K562 (cell line): ENCODE measurements at regions not wholly inside any gene's neighbourhood (a gene's known extent, or its start where the extent isn't known, plus 50 kb on each side); places are given as distances from the start of the nearest gene placed in this dataset.

Experiments used
- ATAC-seq: fragments of 200-7000 bp; cut with Tn5 transposase; 3 replicates; pipeline ENCODE4 v1.9.1; 2020; ENCODE audit warnings: moderate library complexity
- BruUV-seq: library from RNA; stranded (reverse); fragments of 400-500 nt; replicated peaks from 2 replicates; lab custom pipeline; 2021; lab: Mats Ljungman, UMichigan
- CTCF ChIA-PET: fragments of 300-600 bp; formaldehyde crosslinking; extraction: SDS; loops from one replicate; lab custom pipeline; 2021; ENCODE audit warnings: low intra/inter-chr PET ratio; lab: Yijun Ruan, JAX
- POLR2A ChIA-PET: fragments of 300-600, 350-650 bp; sonication (Branson Sonifier 250); formaldehyde crosslinking; extraction: SDS; loops from one replicate; lab custom pipeline; 2021; ENCODE audit warnings: antibody characterized with exemption, inconsistent platforms; lab: Yijun Ruan, JAX
- DNase-seq, 4 experiments: peaks; one replicate each; pipeline versions ENCODE4 v3.0.0 to v3.0.0-alpha.2; 2011 to 2018; ENCODE audit warnings: low spot score in 3 of 4, mixed read lengths in 3 of 4; ENCODE audit errors: extremely low read depth in 1 of 4
- FAIRE-seq: peaks from 2 replicates; lab custom pipeline; 2011; peaks lifted over from hg19 to GRCh38; lab: Jason Lieb, UNC
- H2AFZ ChIP-seq: 2 replicates; pipeline ENCODE4 v1.6.0; 2011; ENCODE audit warnings: low read depth, low read length, control low read depth, inconsistent platforms
- H3K27ac ChIP-seq: fragments of 200-600 bp; 3 replicates; pipeline ENCODE4 v1.8.0; 2011; ENCODE audit warnings: low read depth, mild to moderate bottlenecking, control low read depth, inconsistent platforms, low read length, moderate library complexity, mixed read lengths; ENCODE audit errors: extremely low read depth
- H3K27me3 ChIP-seq, 2 experiments: fragments of 300-600 bp in 1 of 2; 2 replicates in 1 of 2; 3 replicates in 1 of 2; pipeline versions ENCODE4 v1.6.0 to v1.8.0; 2011; ENCODE audit warnings: inconsistent platforms in 2 of 2, low read length in 2 of 2, mild to moderate bottlenecking in 1 of 2, mixed read lengths in 1 of 2, moderate library complexity in 1 of 2; ENCODE audit not compliant: control insufficient read depth in 2 of 2, insufficient read depth in 2 of 2
- H3K36me3 ChIP-seq: fragments of 300-600 bp; 3 replicates; pipeline ENCODE4 v1.8.0; 2011; ENCODE audit warnings: mild to moderate bottlenecking, low read length, inconsistent platforms; ENCODE audit not compliant: control insufficient read depth, insufficient read depth
- H3K4me1 ChIP-seq, 2 experiments: fragments of 200-600 bp in 1 of 2; replicated peaks in 1 of 2; 2 replicates in 1 of 2; 3 replicates in 1 of 2; pipeline versions ENCODE4 v1.5.1 to v1.8.0; 2011; ENCODE audit warnings: inconsistent platforms in 2 of 2, low read length in 2 of 2, mild to moderate bottlenecking in 1 of 2, mixed read lengths in 1 of 2, moderate library complexity in 1 of 2; ENCODE audit not compliant: control insufficient read depth in 2 of 2, insufficient read depth in 2 of 2
- H3K4me2 ChIP-seq: 2 replicates; pipeline ENCODE4 v1.6.1; 2011; ENCODE audit warnings: low read length, control low read depth, inconsistent platforms, mixed read lengths; ENCODE audit not compliant: insufficient read depth
- H3K4me3 ChIP-seq: fragments of 200-600 bp; sonication (generic), shearing (Covaris generic); 2 replicates; pipeline ENCODE4 v1.5.1; 2016; ENCODE audit warnings: control low read depth, inconsistent platforms
- H3K79me2 ChIP-seq: fragments of 200-600 bp; 3 replicates; pipeline ENCODE4 v1.8.0; 2011; ENCODE audit warnings: low read length, inconsistent platforms; ENCODE audit not compliant: control insufficient read depth, insufficient read depth
- H3K9ac ChIP-seq, 2 experiments: 2 replicates each; pipeline versions ENCODE4 v1.6.0 to v1.6.1; 2011; ENCODE audit warnings: low read depth in 2 of 2, low read length in 2 of 2, control low read depth in 1 of 2, inconsistent platforms in 1 of 2, mild to moderate bottlenecking in 1 of 2, mixed read lengths in 1 of 2; ENCODE audit not compliant: insufficient read depth in 1 of 2
- H3K9me1 ChIP-seq: one replicate; pipeline ENCODE4 v1.6.0; 2011; ENCODE audit warnings: inconsistent platforms, mild to moderate bottlenecking, low read length, moderate library complexity; ENCODE audit not compliant: control insufficient read depth, insufficient read depth
- H3K9me3 ChIP-seq: replicated peaks from 2 replicates; pipeline ENCODE4 v1.5.1; 2011; ENCODE audit warnings: low read depth, low read length, inconsistent platforms; ENCODE audit not compliant: control insufficient read depth, insufficient read depth
- H4K20me1 ChIP-seq: replicated peaks from 2 replicates; pipeline ENCODE4 v1.6.1; 2011; ENCODE audit warnings: low read length, inconsistent platforms, mixed read lengths; ENCODE audit not compliant: control insufficient read depth, insufficient read depth
- MTA1 ChIP-seq: fragments of 450-650 bp; IDR thresholded peaks from 2 replicates; pipeline ENCODE4 v1.6.1; 2017; ENCODE audit warnings: borderline replicate concordance
- MXI1 ChIP-seq: IDR thresholded peaks from 2 replicates; pipeline ENCODE4 v1.6.1; 2011; ENCODE audit warnings: low read depth, mild to moderate bottlenecking, improper control_type of control experiment, low read length
- WGBS: fragments of 100-300 bp; shearing (Covaris generic); methylation state at CpG from one replicate; pipeline ENCODE4 v1.1.6; 2016; ENCODE audit warnings: low coverage, mixed read lengths; ENCODE audit not compliant: insufficient coverage; ENCODE audit errors: missing lambda C conversion rate; 5-methylcytosine and 5-hydroxymethylcytosine counted together
- in situ Hi-C: fragments of 300-500 bp; cut with MboI; formaldehyde crosslinking; loops from 4 replicates; pipeline ENCODE4 v1.15.0; 2018; ENCODE audit warnings: inconsistent platforms, mixed read lengths
- intact Hi-C: fragments of 100-400 bp; cut with micrococcal nuclease; formaldehyde crosslinking; loops from 2 replicates; pipeline ENCODE4 v1.14.2; 2022
- TF ChIP-seq, protein P1 (sequence below): fragments of 200-600 bp; sonication (generic); IDR thresholded peaks from one replicate; pipeline ENCODE4 v1.6.1; 2012; ENCODE audit warnings: mild to moderate bottlenecking, low read depth, low read length, inconsistent platforms
- TF ChIP-seq, protein P2 (sequence below): sonication (generic); formaldehyde crosslinking; IDR thresholded peaks from 2 replicates; pipeline ENCODE4 v1.8.0; 2022; ENCODE audit warnings: mild to moderate bottlenecking, missing genetic modification reagents, borderline replicate concordance
- TF ChIP-seq, protein P3 (sequence below), 3 experiments: IDR thresholded peaks in 2 of 3; conservative IDR thresholded peaks in 1 of 3; 2 replicates each; pipeline ENCODE4 v1.5.1; 2011 to 2012; ENCODE audit warnings: low read length in 3 of 3, mild to moderate bottlenecking in 3 of 3, control low read depth in 2 of 3, improper control_type of control experiment in 1 of 3, inconsistent platforms in 1 of 3, low read depth in 1 of 3, mixed read lengths in 1 of 3, moderate library complexity in 1 of 3; ENCODE audit not compliant: insufficient read depth in 2 of 3

DNA sequence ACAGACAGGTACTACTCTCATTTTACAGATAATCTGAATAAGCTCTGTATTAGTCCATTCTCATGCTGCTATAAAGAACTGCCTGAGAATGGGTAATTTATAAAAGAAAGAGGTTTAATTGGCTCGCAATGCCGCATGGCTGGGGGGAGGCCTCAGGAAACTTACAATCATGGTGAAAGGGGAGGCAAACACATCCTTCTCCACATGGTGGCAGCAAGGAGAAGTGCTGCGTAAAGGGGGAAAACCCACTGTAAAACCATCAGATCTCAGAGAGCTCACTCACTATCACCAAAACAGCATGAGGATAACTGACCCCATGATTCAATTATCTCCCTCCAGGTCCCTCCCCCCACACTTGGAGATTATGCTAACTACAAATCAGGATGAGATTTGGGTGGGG is 254.4 kb downstream of the KCNE4 start:
- Histone ChIP-seq H3K9me1 (no peaks in the 10 kb centered on the region), H3K4me3 (no peak overlapping the region), H3K9me3 (no peaks in the 10 kb centered on the region), H3K27ac (no peak overlapping the region), H2AFZ (no peak overlapping the region), H3K36me3 (no peaks in the 10 kb centered on the region), H3K9ac (no peak overlapping the region), H4K20me1 (no peaks in the 10 kb centered on the region), H3K4me2 (no peak overlapping the region), H3K27me3 (no peaks in the 10 kb centered on the region), H3K79me2 (no peaks in the 10 kb centered on the region), H3K4me1 (no peaks in the 10 kb centered on the region)
- in situ Hi-C loops (no loop called here), intact Hi-C loops (loop anchor here (10.0 kb wide), 1 partner anchor 332 kb away; no protein-coding TSS in a partner anchor)
- BruUV-seq: no TSS peak
- peak in 1 of 4 experiments; percentile 11 for DNase-seq
- WGBS: 0% methylated on average over 2 of the region's 3 CpGs
- POLR2A ChIA-PET: no interaction called here
- CTCF ChIA-PET: no interaction called here
- no peak for ATAC-seq
- no peak for FAIRE-seq
- TF ChIP-seq, protein P1, sequence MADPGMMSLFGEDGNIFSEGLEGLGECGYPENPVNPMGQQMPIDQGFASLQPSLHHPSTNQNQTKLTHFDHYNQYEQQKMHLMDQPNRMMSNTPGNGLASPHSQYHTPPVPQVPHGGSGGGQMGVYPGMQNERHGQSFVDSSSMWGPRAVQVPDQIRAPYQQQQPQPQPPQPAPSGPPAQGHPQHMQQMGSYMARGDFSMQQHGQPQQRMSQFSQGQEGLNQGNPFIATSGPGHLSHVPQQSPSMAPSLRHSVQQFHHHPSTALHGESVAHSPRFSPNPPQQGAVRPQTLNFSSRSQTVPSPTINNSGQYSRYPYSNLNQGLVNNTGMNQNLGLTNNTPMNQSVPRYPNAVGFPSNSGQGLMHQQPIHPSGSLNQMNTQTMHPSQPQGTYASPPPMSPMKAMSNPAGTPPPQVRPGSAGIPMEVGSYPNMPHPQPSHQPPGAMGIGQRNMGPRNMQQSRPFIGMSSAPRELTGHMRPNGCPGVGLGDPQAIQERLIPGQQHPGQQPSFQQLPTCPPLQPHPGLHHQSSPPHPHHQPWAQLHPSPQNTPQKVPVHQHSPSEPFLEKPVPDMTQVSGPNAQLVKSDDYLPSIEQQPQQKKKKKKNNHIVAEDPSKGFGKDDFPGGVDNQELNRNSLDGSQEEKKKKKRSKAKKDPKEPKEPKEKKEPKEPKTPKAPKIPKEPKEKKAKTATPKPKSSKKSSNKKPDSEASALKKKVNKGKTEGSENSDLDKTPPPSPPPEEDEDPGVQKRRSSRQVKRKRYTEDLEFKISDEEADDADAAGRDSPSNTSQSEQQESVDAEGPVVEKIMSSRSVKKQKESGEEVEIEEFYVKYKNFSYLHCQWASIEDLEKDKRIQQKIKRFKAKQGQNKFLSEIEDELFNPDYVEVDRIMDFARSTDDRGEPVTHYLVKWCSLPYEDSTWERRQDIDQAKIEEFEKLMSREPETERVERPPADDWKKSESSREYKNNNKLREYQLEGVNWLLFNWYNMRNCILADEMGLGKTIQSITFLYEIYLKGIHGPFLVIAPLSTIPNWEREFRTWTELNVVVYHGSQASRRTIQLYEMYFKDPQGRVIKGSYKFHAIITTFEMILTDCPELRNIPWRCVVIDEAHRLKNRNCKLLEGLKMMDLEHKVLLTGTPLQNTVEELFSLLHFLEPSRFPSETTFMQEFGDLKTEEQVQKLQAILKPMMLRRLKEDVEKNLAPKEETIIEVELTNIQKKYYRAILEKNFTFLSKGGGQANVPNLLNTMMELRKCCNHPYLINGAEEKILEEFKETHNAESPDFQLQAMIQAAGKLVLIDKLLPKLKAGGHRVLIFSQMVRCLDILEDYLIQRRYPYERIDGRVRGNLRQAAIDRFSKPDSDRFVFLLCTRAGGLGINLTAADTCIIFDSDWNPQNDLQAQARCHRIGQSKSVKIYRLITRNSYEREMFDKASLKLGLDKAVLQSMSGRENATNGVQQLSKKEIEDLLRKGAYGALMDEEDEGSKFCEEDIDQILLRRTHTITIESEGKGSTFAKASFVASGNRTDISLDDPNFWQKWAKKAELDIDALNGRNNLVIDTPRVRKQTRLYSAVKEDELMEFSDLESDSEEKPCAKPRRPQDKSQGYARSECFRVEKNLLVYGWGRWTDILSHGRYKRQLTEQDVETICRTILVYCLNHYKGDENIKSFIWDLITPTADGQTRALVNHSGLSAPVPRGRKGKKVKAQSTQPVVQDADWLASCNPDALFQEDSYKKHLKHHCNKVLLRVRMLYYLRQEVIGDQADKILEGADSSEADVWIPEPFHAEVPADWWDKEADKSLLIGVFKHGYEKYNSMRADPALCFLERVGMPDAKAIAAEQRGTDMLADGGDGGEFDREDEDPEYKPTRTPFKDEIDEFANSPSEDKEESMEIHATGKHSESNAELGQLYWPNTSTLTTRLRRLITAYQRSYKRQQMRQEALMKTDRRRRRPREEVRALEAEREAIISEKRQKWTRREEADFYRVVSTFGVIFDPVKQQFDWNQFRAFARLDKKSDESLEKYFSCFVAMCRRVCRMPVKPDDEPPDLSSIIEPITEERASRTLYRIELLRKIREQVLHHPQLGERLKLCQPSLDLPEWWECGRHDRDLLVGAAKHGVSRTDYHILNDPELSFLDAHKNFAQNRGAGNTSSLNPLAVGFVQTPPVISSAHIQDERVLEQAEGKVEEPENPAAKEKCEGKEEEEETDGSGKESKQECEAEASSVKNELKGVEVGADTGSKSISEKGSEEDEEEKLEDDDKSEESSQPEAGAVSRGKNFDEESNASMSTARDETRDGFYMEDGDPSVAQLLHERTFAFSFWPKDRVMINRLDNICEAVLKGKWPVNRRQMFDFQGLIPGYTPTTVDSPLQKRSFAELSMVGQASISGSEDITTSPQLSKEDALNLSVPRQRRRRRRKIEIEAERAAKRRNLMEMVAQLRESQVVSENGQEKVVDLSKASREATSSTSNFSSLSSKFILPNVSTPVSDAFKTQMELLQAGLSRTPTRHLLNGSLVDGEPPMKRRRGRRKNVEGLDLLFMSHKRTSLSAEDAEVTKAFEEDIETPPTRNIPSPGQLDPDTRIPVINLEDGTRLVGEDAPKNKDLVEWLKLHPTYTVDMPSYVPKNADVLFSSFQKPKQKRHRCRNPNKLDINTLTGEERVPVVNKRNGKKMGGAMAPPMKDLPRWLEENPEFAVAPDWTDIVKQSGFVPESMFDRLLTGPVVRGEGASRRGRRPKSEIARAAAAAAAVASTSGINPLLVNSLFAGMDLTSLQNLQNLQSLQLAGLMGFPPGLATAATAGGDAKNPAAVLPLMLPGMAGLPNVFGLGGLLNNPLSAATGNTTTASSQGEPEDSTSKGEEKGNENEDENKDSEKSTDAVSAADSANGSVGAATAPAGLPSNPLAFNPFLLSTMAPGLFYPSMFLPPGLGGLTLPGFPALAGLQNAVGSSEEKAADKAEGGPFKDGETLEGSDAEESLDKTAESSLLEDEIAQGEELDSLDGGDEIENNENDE: no peak
- TF ChIP-seq MXI1: no peak
- no peak for TF ChIP-seq MTA1
- TF ChIP-seq, protein P2, sequence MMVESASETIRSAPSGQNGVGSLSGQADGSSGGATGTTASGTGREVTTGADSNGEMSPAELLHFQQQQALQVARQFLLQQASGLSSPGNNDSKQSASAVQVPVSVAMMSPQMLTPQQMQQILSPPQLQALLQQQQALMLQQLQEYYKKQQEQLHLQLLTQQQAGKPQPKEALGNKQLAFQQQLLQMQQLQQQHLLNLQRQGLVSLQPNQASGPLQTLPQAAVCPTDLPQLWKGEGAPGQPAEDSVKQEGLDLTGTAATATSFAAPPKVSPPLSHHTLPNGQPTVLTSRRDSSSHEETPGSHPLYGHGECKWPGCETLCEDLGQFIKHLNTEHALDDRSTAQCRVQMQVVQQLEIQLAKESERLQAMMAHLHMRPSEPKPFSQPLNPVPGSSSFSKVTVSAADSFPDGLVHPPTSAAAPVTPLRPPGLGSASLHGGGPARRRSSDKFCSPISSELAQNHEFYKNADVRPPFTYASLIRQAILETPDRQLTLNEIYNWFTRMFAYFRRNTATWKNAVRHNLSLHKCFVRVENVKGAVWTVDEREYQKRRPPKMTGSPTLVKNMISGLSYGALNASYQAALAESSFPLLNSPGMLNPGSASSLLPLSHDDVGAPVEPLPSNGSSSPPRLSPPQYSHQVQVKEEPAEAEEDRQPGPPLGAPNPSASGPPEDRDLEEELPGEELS (CRISPR knock-in tag): no peak
- TF ChIP-seq, protein P3, sequence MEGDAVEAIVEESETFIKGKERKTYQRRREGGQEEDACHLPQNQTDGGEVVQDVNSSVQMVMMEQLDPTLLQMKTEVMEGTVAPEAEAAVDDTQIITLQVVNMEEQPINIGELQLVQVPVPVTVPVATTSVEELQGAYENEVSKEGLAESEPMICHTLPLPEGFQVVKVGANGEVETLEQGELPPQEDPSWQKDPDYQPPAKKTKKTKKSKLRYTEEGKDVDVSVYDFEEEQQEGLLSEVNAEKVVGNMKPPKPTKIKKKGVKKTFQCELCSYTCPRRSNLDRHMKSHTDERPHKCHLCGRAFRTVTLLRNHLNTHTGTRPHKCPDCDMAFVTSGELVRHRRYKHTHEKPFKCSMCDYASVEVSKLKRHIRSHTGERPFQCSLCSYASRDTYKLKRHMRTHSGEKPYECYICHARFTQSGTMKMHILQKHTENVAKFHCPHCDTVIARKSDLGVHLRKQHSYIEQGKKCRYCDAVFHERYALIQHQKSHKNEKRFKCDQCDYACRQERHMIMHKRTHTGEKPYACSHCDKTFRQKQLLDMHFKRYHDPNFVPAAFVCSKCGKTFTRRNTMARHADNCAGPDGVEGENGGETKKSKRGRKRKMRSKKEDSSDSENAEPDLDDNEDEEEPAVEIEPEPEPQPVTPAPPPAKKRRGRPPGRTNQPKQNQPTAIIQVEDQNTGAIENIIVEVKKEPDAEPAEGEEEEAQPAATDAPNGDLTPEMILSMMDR (IDR thresholded peaks at IDR 0.05 in 2 of 3, conservative IDR thresholded peaks at IDR 0.05 in 1 of 3; ENCODE audit: insufficient read depth in 2 of 3, low read depth in 1 of 3, low read length in 3 of 3): peak; percentile 12 to 27 (median 15); a peak in 1 of 6 replicates
